ENCODE measurements at regions not wholly inside any gene's neighbourhood (a gene's known extent, or its start where the extent isn't known, plus 50 kb on each side); places are given as distances from the start of the nearest gene placed in this dataset.
"Not testable (repeated sequence)": the region's sequence is repeated elsewhere in the genome, so short reads cannot be mapped to it uniquely, and the experiment has no call there.

DNA sequence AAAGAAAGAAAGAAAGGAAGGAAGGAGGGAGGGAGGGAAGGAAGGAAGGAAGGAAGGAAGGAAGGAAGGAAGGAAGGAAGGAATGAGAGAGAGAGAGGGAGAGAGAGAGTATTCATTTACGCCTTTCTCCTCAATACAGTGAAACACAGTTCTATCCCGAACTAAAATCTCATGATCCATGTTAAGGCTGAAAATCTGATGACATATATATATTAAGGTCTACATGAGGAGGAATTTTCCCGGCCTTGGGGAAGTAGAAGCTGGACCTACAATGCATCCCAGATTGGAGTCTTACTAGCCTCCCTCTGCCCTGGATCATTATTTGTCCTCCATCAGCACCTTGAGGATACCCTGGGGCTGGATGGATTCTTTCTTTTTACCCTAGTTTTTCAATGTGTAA lies 95.1 kb upstream of the DAPK1 start:
- Histone ChIP-seq H3K27me3 (ENCODE audit: insufficient read depth, low read length, poor library complexity, severe bottlenecking) (no peaks in the 10 kb centered on the region), H3K4me1 (ENCODE audit: insufficient read depth, low read length) (no peaks in the 10 kb centered on the region), H3K4me3 (ENCODE audit: low read length) (no peak overlapping the region), H3K27ac (ENCODE audit: low read depth, low read length) (no peak overlapping the region), H3K9me3 (ENCODE audit: low read length) (no peaks in the 10 kb centered on the region), H3K36me3 (ENCODE audit: insufficient read depth, low read length) (no peaks in the 10 kb centered on the region)
- CTCF ChIA-PET = no interaction called here
- peaks cover 0 to 2% of the 10 kb centered on the region in 2 donors for H3K27me3 Mint-ChIP-seq
- POLR2A ChIA-PET = no interaction called here
- H3K4me1 Mint-ChIP-seq = no peaks in the 10 kb centered on the region
- no peak overlapping the region for H3K27ac Mint-ChIP-seq
- no peak overlapping the region for H3K4me3 Mint-ChIP-seq
- H3K36me3 Mint-ChIP-seq = peaks cover 0 to 1% (median 0%) of the 10 kb centered on the region in 3 donors
- no peaks in the 10 kb centered on the region for H3K9me3 Mint-ChIP-seq
- DNase-seq = no peak

- H3K27ac Mint-ChIP-seq = no peak overlapping the region
- Histone ChIP-seq H3K27me3 (ENCODE audit: insufficient read depth, low read length, poor library complexity, severe bottlenecking) (no peaks in the 10 kb centered on the region), H3K9me3 (ENCODE audit: low read length) (no peaks in the 10 kb centered on the region), H3K36me3 (ENCODE audit: insufficient read depth, low read length) (no peaks in the 10 kb centered on the region), H3K27ac (ENCODE audit: low read depth, low read length) (no peak overlapping the region), H3K4me1 (ENCODE audit: insufficient read depth, low read length) (no peaks in the 10 kb centered on the region), H3K4me3 (ENCODE audit: low read length) (no peak overlapping the region)
- H3K4me1 Mint-ChIP-seq = no peaks in the 10 kb centered on the region
- CTCF ChIA-PET = no interaction called here
- no peak overlapping the region for H3K4me3 Mint-ChIP-seq
- POLR2A ChIA-PET = no interaction called here
- H3K9me3 Mint-ChIP-seq = no peaks in the 10 kb centered on the region
- H3K36me3 Mint-ChIP-seq = no peaks in the 10 kb centered on the region
- DNase-seq = no peak
- peaks cover 0 to 2% of the 10 kb centered on the region in 2 donors for H3K27me3 Mint-ChIP-seq
Observed at GRCh38 chr9:87405677-87406542, 91.8 kb upstream of the DAPK1 start.

DNA sequence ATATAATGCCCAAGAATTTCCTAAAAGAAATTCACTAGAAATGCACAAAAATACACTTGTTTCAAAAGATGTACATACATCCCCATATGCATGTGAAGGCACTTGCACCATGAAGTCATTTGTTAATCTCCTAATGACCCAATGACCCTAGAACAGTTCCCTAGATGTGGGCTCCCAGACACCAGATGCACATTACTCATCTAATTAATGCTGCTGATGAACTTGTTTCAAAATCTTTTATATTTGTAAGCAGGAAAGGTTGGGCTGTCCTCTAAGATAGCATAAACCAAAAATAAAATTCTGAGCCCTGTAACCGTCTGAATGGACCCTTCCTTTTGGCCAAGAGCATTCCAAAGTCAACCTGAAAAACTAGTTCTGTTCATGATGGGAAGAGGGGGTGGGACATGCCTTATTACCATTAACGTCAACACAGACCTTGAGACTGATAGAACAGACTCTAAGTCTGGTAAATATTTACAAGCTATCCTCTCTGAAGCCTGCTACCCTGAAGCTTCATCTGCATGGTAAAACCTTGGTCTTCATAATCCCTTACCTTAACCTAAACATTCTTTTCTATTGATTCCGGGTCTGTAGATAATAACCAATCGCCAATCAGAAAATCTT lies 91.0 kb upstream of the DAPK1 start:
- Histone ChIP-seq H3K27me3 (ENCODE audit: insufficient read depth, low read length, poor library complexity, severe bottlenecking) (no peaks in the 10 kb centered on the region), H3K36me3 (ENCODE audit: insufficient read depth, low read length) (no peaks in the 10 kb centered on the region), H3K9me3 (ENCODE audit: low read length) (no peaks in the 10 kb centered on the region), H3K4me1 (ENCODE audit: insufficient read depth, low read length) (no peaks in the 10 kb centered on the region), H3K4me3 (ENCODE audit: low read length) (no peak overlapping the region), H3K27ac (ENCODE audit: low read depth, low read length) (no peak overlapping the region)
- CTCF ChIA-PET = no interaction called here
- H3K27ac Mint-ChIP-seq = no peak overlapping the region
- H3K27me3 Mint-ChIP-seq = peaks cover 0 to 2% of the 10 kb centered on the region in 2 donors
- no peaks in the 10 kb centered on the region for H3K36me3 Mint-ChIP-seq
- no peaks in the 10 kb centered on the region for H3K4me1 Mint-ChIP-seq
- H3K4me3 Mint-ChIP-seq = no peak overlapping the region
- H3K9me3 Mint-ChIP-seq = no peaks in the 10 kb centered on the region
- no peak for DNase-seq
- POLR2A ChIA-PET = no interaction called here

DNA sequence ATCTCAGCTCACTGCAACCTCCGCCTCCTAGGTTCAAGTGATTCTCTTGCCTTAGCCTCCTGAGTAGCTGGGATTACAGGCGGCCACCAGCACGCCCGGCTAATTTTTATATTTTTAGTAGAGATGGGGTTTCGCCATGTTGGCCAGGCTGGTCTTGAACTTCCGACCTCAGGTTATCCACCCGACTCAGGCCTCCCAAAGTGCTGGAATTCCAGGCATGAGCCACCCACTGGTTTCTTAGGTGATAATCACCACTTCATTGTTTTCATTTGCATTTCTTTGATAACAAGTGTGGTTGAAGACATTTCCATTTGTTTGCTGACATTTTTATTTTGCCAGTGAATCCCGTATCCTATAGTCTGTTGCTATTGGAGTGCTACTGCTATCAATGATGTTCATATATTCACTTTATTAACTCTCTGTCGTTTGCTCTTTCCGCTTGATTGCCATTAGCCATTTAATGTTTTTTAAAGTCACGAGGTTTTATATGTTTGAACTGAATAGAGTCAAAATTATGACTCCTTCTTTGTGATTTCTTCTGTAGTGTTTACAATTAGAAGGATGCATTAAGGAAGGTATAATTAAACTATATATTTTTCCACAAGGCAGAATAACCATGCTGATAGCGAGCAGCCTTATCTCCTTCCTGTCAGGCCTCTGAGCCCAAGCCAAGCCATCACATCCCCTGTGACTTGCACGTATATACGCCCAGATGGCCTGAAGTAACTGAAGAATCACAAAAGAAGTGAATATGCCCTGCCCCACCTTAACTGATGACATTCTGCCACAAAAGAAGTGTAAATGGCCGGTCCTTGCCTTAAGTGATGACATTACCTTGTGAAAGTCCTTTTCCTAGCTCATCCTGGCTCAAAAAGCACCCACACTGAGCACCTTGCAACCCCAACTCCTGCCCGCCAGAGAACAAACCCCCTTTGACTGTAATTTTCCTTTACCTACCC lies 87.3 kb upstream of the DAPK1 start:
- POLR2A ChIA-PET; H3K27me3 Mint-ChIP-seq; H3K27ac ChIP-seq (ENCODE audit: low read depth, low read length); H3K36me3 Mint-ChIP-seq; H3K4me3 Mint-ChIP-seq; H3K9me3 ChIP-seq (ENCODE audit: low read length); H3K4me1 ChIP-seq (ENCODE audit: insufficient read depth, low read length); DNase-seq; H3K4me1 Mint-ChIP-seq; H3K27ac Mint-ChIP-seq; H3K27me3 ChIP-seq (ENCODE audit: insufficient read depth, low read length, poor library complexity, severe bottlenecking); H3K9me3 Mint-ChIP-seq; CTCF ChIA-PET; H3K36me3 ChIP-seq (ENCODE audit: insufficient read depth, low read length); H3K4me3 ChIP-seq (ENCODE audit: low read length): not testable (repeated sequence)

GRCh38 chr9:87420884-87421283 lies 76.8 kb upstream of the DAPK1 start:
- Histone ChIP-seq H3K9me3 (ENCODE audit: low read length) (no peaks in the 10 kb centered on the region), H3K27ac (ENCODE audit: low read depth, low read length) (no peak overlapping the region), H3K27me3 (ENCODE audit: insufficient read depth, low read length, poor library complexity, severe bottlenecking) (no peaks in the 10 kb centered on the region), H3K4me1 (ENCODE audit: insufficient read depth, low read length) (no peaks in the 10 kb centered on the region), H3K4me3 (ENCODE audit: low read length) (no peak overlapping the region), H3K36me3 (ENCODE audit: insufficient read depth, low read length) (no peaks in the 10 kb centered on the region)
- CTCF ChIA-PET = no interaction called here
- DNase-seq = no peak
- H3K4me1 Mint-ChIP-seq = no peaks in the 10 kb centered on the region
- H3K9me3 Mint-ChIP-seq = peaks cover 0 to 5% (median 0%) of the 10 kb centered on the region in 5 donors
- H3K27me3 Mint-ChIP-seq = peaks cover 0 to 9% of the 10 kb centered on the region in 2 donors
- POLR2A ChIA-PET = no interaction called here
- peak overlapping the region in 1 of 8 donors; percentile 88 for H3K27ac Mint-ChIP-seq
- H3K4me3 Mint-ChIP-seq = no peak overlapping the region
- peaks cover 0 to 4% (median 0%) of the 10 kb centered on the region in 3 donors for H3K36me3 Mint-ChIP-seq

GRCh38 chr9:87421734-87422133 lies 75.9 kb upstream of the DAPK1 start:
- peaks cover 0 to 4% (median 0%) of the 10 kb centered on the region in 3 donors for H3K36me3 Mint-ChIP-seq
- H3K4me3 Mint-ChIP-seq = no peak overlapping the region
- Histone ChIP-seq H3K27ac (ENCODE audit: low read depth, low read length) (no peak overlapping the region), H3K27me3 (ENCODE audit: insufficient read depth, low read length, poor library complexity, severe bottlenecking) (no peaks in the 10 kb centered on the region), H3K4me1 (ENCODE audit: insufficient read depth, low read length) (no peaks in the 10 kb centered on the region), H3K4me3 (ENCODE audit: low read length) (no peak overlapping the region), H3K9me3 (ENCODE audit: low read length) (no peaks in the 10 kb centered on the region), H3K36me3 (ENCODE audit: insufficient read depth, low read length) (no peaks in the 10 kb centered on the region)
- ChIA-PET POLR2A (no interaction called here), CTCF (no interaction called here)
- no peak for DNase-seq
- H3K9me3 Mint-ChIP-seq = peaks cover 0 to 5% (median 0%) of the 10 kb centered on the region in 5 donors
- H3K27ac Mint-ChIP-seq = no peak overlapping the region
- H3K27me3 Mint-ChIP-seq = peaks cover 0 to 9% of the 10 kb centered on the region in 2 donors
- H3K4me1 Mint-ChIP-seq = no peaks in the 10 kb centered on the region

DNA sequence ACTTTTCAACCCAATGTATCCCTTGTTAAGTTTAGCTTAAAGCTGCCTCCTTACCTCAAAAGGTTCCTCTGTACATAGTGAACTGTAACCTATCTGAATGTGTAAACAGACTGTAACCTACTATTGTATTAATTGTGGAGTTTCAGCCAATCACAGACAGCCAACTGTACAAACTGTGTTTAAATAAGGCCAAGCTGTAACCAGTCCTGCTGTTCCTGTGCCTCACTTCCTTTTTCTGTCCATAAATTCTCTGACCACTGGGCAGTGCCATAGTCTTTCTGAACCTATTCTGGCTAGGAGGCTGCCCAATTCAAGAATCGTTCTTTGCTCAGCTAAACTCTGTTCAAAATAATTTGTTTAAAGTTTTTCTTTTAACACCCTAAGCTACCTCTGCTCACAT lies 74.7 kb upstream of the DAPK1 start:
- H3K9me3 Mint-ChIP-seq = peaks cover 0 to 5% (median 0%) of the 10 kb centered on the region in 5 donors
- peaks cover 0 to 4% (median 0%) of the 10 kb centered on the region in 3 donors for H3K36me3 Mint-ChIP-seq
- DNase-seq = no peak
- Histone ChIP-seq H3K9me3 (ENCODE audit: low read length) (no peaks in the 10 kb centered on the region), H3K27ac (ENCODE audit: low read depth, low read length) (no peak overlapping the region), H3K4me3 (ENCODE audit: low read length) (no peak overlapping the region), H3K27me3 (ENCODE audit: insufficient read depth, low read length, poor library complexity, severe bottlenecking) (no peaks in the 10 kb centered on the region), H3K4me1 (ENCODE audit: insufficient read depth, low read length) (no peaks in the 10 kb centered on the region), H3K36me3 (ENCODE audit: insufficient read depth, low read length) (no peaks in the 10 kb centered on the region)
- ChIA-PET CTCF (no interaction called here), POLR2A (no interaction called here)
- H3K4me1 Mint-ChIP-seq = no peaks in the 10 kb centered on the region
- H3K4me3 Mint-ChIP-seq = no peak overlapping the region
- no peak overlapping the region for H3K27ac Mint-ChIP-seq
- peaks cover 0 to 9% of the 10 kb centered on the region in 2 donors for H3K27me3 Mint-ChIP-seq

DNA sequence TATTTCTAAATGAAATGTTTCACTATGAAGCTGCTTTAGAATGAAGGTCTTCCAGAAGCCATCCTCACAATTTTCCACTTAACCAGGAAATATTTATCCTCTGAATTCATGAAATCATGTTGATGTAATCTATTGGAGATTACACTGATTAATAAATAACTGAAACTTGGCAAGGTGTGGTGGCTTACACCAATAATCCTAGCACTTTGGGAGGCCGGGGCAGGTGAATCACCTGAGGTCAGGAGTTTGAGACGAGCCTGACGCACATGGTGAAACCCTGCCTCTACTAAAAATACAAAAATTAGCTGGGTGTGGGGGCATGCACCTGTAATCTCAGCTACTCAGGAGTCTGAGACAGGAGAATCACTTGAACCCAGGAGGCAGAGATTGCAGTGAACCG lies 73.8 kb upstream of the DAPK1 start:
- H3K36me3 Mint-ChIP-seq = not testable (repeated sequence)

More for the DNA sequence above, 73.8 kb upstream of the DAPK1 start:
- H3K27ac ChIP-seq (ENCODE audit: low read depth, low read length); H3K36me3 ChIP-seq (ENCODE audit: insufficient read depth, low read length); H3K27me3 Mint-ChIP-seq; H3K27ac Mint-ChIP-seq; H3K9me3 ChIP-seq (ENCODE audit: low read length); H3K9me3 Mint-ChIP-seq; CTCF ChIA-PET; H3K4me3 Mint-ChIP-seq; H3K4me1 ChIP-seq (ENCODE audit: insufficient read depth, low read length); H3K4me3 ChIP-seq (ENCODE audit: low read length); DNase-seq; POLR2A ChIA-PET; H3K27me3 ChIP-seq (ENCODE audit: insufficient read depth, low read length, poor library complexity, severe bottlenecking); H3K4me1 Mint-ChIP-seq: not testable (repeated sequence)
